ENCODE measurements at regions not wholly inside any gene's neighbourhood (a gene's known extent, or its start where the extent isn't known, plus 50 kb on each side); places are given as distances from the start of the nearest gene placed in this dataset.

DNA sequence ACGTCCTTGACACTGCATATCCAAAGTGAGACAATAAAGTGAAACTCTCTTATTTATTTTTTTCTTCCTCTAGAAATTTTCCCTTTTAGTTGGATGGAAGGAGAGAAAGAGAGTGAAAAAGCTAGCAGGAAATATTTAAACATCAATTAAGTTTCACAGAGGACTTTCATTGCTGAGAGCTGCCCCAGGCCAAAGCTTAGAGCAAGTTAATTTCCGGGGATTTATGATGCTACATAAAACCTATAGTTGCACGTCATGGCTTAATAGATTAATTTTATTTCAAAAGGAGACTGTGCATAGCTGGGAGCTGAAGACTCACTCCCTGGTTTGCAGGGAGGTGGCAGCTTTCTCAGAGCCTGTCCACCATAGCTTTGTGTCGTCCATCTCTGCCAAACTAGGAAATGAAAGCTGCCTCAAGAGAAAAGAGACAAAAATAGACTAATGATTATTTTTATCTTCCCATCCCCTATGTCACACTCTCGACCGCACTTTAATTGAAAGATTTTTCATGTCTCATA lies 323.3 kb upstream of the RAB6C start:
- no peak for DNase-seq (ENCODE audit: low read depth)

- no peak for DNase-seq (ENCODE audit: low read depth)
Measured at GRCh38 chr2:129658430-129658829, 321.0 kb upstream of the RAB6C start.

- no peak for DNase-seq (ENCODE audit: low read depth)
Measured at GRCh38 chr2:129661935-129662334, 317.5 kb upstream of the RAB6C start.

- DNase-seq (ENCODE audit: low read depth), result no peak
Measured at GRCh38 chr2:129667577-129667976, 311.9 kb upstream of the RAB6C start.

DNA sequence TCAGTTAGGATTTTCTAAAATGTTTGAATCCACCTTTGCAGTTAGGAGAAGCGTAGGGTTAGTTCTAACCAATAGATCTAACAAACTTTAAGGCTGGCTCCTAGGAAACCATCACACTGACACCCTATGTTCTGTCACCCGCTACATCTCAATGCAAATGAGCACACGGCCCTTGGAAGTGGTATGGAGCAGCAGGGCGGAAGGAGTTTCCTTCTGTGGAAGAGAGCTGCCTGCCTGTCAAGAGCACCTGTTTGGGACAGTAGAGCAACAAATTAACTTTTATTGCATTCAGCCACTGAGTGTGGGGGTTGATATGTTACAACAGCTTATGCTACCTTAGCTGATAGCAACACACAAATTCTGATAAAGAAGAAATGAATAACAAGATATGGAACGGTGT lies 306.9 kb upstream of the RAB6C start:
- no peak for DNase-seq (ENCODE audit: low read depth)

- DNase-seq (ENCODE audit: low read depth), result no peak
Measured at GRCh38 chr2:129673234-129673633, 306.2 kb upstream of the RAB6C start.

DNA sequence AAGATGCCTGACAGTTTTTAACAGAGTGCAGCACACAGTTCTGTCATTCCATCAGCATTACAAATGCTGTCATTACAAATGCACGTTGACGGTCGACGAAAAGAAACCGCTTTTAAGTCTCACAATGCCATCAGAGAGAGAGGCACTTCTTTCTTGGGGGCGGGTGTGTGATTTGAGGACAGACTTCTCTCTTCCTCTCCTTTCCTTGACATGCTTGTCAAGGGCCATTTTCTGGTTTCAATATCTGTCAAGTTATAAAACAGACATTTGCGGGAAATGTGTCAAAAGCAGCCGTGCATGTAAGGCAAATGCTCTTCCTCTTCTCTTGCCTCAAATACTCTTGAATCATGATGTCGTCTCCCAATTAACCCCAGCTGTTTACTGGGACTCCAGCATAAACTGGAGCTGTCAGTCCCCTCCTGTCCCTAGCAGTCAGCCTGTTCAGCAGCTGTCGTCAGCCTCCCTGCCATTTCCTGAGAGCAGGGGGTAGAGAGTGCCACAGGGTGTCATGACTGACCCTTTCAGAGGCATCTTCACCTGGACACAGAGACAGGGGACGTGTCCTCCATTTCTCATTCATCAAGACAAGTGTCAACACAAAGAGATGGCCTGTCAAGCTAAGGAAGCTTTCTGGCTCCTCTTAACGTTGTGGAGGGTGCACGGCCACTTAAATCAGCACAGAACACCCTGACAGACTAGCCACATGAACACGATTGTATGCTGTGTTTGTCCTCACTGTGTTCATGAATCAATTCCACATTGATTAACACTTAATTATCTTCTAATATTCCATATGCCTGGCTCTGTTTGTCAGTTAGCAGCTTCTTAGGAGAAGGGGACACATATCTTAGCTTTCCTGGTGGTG lies 305.4 kb upstream of the RAB6C start:
- DNase-seq (ENCODE audit: low read depth), result no peak

GRCh38 chr2:129678751-129679150 lies 300.7 kb upstream of the RAB6C start:
- DNase-seq (ENCODE audit: low read depth), result no peak

DNA sequence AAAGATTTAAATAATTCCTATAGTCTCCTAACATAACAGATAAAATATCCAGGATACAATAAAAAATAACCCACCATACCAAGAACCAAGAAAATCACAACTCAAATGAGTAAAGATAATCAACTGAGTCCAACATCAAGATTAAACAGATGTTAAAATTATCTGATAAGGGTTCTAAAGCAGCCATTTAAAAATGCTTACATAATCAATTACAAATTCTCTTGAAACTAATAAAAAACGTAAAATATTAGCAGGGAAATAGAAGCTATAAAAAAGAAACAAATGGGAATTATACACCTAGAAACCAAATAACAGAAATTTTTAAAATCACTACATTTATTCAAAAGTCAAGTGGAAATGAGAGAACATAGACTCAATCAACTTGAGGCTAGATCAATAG lies 297.7 kb upstream of the RAB6C start:
- DNase-seq (ENCODE audit: low read depth), result no peak

- no peak for DNase-seq (ENCODE audit: low read depth)
Measured at GRCh38 chr2:129689653-129690448, 289.6 kb upstream of the RAB6C start.

GRCh38 chr2:129695496-129695895 lies 284.0 kb upstream of the RAB6C start:
- DNase-seq (ENCODE audit: low read depth), result no peak

GRCh38 chr2:129698593-129698992 lies 280.9 kb upstream of the RAB6C start:
- no peak for DNase-seq (ENCODE audit: low read depth)

DNA sequence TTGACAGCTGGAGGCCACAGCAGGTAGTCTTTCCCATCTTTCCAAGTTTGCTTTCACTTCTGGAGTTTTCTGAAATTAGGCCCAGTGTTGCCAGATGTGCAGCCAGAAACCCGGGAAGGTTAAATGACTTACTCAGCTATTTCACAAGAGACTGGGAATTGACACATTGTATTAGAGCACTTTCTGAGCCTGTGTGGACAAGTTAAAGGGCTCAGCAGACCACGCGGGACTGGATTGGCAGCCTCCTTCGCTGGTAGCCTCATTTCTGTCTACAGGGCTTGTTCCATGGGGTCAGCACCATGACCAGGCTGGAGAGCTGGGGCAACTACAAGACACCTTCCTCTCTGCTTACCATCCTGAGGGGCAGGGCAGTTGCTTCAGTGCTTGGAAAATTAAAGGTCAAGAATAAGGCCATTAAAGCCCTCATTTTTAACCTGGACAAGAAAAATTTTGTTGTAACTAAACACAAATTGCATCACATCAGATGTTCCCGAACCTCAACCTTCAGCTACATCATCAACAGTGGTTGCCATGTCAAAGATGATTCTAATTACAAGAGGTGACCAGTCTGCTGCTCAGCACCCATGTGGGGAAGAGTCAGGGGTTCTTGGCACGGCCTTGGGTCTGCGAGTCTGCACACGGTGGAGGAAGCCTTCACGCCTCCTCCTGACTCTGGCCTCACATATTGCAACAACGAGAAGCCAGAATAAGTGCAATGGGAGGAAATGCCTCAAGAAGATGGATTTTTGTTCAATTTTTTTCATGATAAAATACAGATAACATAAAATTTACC lies 279.5 kb upstream of the RAB6C start:
- no peak for DNase-seq (ENCODE audit: low read depth)

- DNase-seq (ENCODE audit: low read depth), result no peak
Measured at GRCh38 chr2:129702416-129703176, 276.9 kb upstream of the RAB6C start.

GRCh38 chr2:129705085-129705484 lies 274.4 kb upstream of the RAB6C start:
- DNase-seq (ENCODE audit: low read depth), result no peak

DNA sequence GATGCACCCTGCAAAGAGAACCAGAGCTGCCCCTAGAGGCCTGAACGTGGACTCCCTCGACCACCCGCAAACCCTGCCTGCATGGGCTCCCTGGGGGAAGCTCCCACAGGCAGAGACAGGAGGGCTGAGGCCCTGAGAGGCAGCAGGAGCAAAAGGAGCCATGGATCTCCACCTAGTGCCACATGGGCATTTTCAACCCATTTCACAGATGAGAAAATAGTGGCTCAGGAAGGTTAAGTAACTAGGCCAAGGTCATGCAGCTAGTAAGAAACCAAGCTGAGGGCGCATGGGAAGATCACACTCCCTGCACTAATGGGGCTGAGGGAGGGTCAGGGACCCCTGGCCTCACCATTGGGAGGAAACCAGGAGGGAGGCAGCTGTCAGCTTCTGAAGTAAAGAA lies 271.7 kb upstream of the RAB6C start:
- DNase-seq (ENCODE audit: low read depth), result no peak

- no peak for DNase-seq (ENCODE audit: low read depth)
Measured at GRCh38 chr2:129708221-129708967, 271.1 kb upstream of the RAB6C start.

GRCh38 chr2:129709001-129709955 lies 270.2 kb upstream of the RAB6C start:
- DNase-seq (ENCODE audit: low read depth), result no peak

GRCh38 chr2:129709956-129710598 lies 269.4 kb upstream of the RAB6C start:
- DNase-seq (ENCODE audit: low read depth), result no peak
